H1 (cell line): ENCODE measurements at regions not wholly inside any gene's neighbourhood (a gene's known extent, or its start where the extent isn't known, plus 50 kb on each side); places are given as distances from the start of the nearest gene placed in this dataset.

Source experiments
- RAD21 ChIP-seq, 2 experiments: IDR thresholded peaks in 1 of 2; conservative IDR thresholded peaks in 1 of 2; 2 replicates each; pipeline ENCODE4 v1.6.1; 2011; ENCODE audit warnings: low read depth in 2 of 2, low read length in 2 of 2, improper control_type of control experiment in 1 of 2, inconsistent platforms in 1 of 2, mild to moderate bottlenecking in 1 of 2, moderate library complexity in 1 of 2

DNA sequence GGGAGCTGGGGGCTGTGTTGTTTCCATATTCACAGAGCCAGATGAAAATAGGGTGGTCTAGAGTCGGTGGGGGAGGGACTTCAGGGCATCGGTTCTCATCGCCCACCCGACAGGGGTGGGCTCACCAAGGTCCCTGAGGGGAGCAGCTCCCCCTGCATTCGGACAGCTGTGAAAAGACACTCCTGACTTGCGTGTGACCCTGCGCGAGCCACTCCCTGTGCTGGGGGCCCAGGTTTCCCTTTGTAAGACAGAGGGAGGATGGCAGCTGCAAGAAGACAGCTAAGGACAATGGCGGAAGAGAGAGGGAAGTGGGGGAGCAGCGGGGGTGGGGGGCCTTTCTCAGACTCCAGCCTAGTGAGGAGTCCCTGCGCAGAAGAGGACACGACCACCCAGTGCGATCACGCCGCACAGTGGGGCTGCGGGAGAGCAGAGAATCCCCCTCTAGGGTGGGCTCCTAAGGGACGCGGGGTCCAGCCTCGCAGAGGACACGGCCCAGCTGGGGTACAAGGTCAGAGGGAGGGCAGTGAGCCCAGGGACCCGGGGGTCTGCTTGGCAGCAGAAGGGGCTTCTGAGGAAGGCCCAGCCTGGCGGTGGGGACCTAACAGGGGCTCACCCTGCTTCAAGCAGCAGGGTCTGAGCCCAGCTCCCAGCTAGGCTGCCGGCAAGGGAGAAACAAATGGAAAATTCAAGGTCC lies 326.9 kb upstream of the DIO3 start (continued):
- TF ChIP-seq RAD21 (IDR thresholded peaks at IDR 0.05 in 1 of 2, conservative IDR thresholded peaks at IDR 0.05 in 1 of 2; ENCODE audit: low read depth in 2 of 2, low read length in 2 of 2) = no peak
